ENCODE measurements at regions not wholly inside any gene's neighbourhood (a gene's known extent, or its start where the extent isn't known, plus 50 kb on each side); places are given as distances from the start of the nearest gene placed in this dataset.

- Histone ChIP-seq H3K36me3 (ENCODE audit: insufficient read depth, low read length) (no peaks in the 10 kb centered on the region), H4K20me1 (ENCODE audit: insufficient read depth, low read length) (no peaks in the 10 kb centered on the region), H3K4me1 (ENCODE audit: insufficient read depth, low read length) (no peaks in the 10 kb centered on the region), H3K4me3 (ENCODE audit: insufficient read depth, low read length) (no peak overlapping the region), H3K27ac (ENCODE audit: low read depth, low read length) (no peak overlapping the region), H3K4me2 (ENCODE audit: insufficient read depth, low read length) (no peak overlapping the region), H3K9me3 (ENCODE audit: low read depth, low read length) (peaks cover 9% of the 10 kb centered on the region), H3K27me3 (ENCODE audit: insufficient read depth, low read length) (no peaks in the 10 kb centered on the region), H3K79me2 (ENCODE audit: insufficient read depth, low read length) (no peaks in the 10 kb centered on the region), H2AFZ (ENCODE audit: low read length) (no peak overlapping the region)
- DNase-seq (ENCODE audit: insufficient read length, low spot score, missing footprints), result no peak
- no peak for TF ChIP-seq CTCF (IDR thresholded peaks at IDR 0.05; ENCODE audit: extremely low read depth, low read depth, low read length)
Measured at GRCh38 chr2:185391543-185391942, 347.1 kb upstream of the FSIP2 start.

DNA sequence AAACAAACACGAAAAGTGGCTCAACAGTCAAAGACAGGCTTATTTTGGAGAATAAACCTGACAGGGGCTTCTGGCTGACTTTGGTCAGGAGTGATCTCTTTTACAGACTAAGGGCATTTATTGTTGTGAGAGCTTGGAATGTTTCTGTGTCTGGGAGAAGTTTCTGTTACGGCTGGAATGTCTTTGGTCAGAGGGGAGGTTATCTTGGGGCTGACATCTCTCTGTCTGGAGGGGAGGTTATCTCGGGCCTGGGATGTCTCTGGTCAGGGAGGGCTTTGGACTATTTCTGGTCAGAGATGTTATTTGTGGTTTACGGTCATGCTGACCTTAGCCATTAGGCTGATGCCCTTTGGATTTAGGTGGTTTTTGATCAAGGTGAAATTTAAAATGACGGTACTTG lies 345.5 kb upstream of the FSIP2 start:
- H3K4me3 ChIP-seq (ENCODE audit: insufficient read depth, low read length), result no peak overlapping the region
- H3K27ac ChIP-seq (ENCODE audit: low read depth, low read length), result no peak overlapping the region
- no peak overlapping the region for H3K4me2 ChIP-seq (ENCODE audit: insufficient read depth, low read length)
- H3K27me3 ChIP-seq (ENCODE audit: insufficient read depth, low read length), result no peaks in the 10 kb centered on the region
- no peak for TF ChIP-seq CTCF (IDR thresholded peaks at IDR 0.05; ENCODE audit: extremely low read depth, low read depth, low read length)
- peaks cover 13% of the 10 kb centered on the region for H3K9me3 ChIP-seq (ENCODE audit: low read depth, low read length)
- no peaks in the 10 kb centered on the region for H3K4me1 ChIP-seq (ENCODE audit: insufficient read depth, low read length)
- H3K79me2 ChIP-seq (ENCODE audit: insufficient read depth, low read length), result no peaks in the 10 kb centered on the region
- no peaks in the 10 kb centered on the region for H4K20me1 ChIP-seq (ENCODE audit: insufficient read depth, low read length)
- DNase-seq (ENCODE audit: insufficient read length, low spot score, missing footprints), result no peak
- no peak overlapping the region for H2AFZ ChIP-seq (ENCODE audit: low read length)
- no peaks in the 10 kb centered on the region for H3K36me3 ChIP-seq (ENCODE audit: insufficient read depth, low read length)

- H3K9me3 ChIP-seq (ENCODE audit: low read depth, low read length), result no peaks in the 10 kb centered on the region
- DNase-seq (ENCODE audit: insufficient read length, low spot score, missing footprints), result no peak
- no peaks in the 10 kb centered on the region for H3K27me3 ChIP-seq (ENCODE audit: insufficient read depth, low read length)
- no peaks in the 10 kb centered on the region for H3K79me2 ChIP-seq (ENCODE audit: insufficient read depth, low read length)
- H3K4me1 ChIP-seq (ENCODE audit: insufficient read depth, low read length), result no peaks in the 10 kb centered on the region
- no peak overlapping the region for H2AFZ ChIP-seq (ENCODE audit: low read length)
- no peak overlapping the region for H3K27ac ChIP-seq (ENCODE audit: low read depth, low read length)
- H3K36me3 ChIP-seq (ENCODE audit: insufficient read depth, low read length), result no peaks in the 10 kb centered on the region
- H4K20me1 ChIP-seq (ENCODE audit: insufficient read depth, low read length), result no peaks in the 10 kb centered on the region
- H3K4me3 ChIP-seq (ENCODE audit: insufficient read depth, low read length), result no peak overlapping the region
- no peak overlapping the region for H3K4me2 ChIP-seq (ENCODE audit: insufficient read depth, low read length)
- no peak for TF ChIP-seq CTCF (IDR thresholded peaks at IDR 0.05; ENCODE audit: extremely low read depth, low read depth, low read length)
Measured at GRCh38 chr2:185402474-185402873, 336.1 kb upstream of the FSIP2 start.

DNA sequence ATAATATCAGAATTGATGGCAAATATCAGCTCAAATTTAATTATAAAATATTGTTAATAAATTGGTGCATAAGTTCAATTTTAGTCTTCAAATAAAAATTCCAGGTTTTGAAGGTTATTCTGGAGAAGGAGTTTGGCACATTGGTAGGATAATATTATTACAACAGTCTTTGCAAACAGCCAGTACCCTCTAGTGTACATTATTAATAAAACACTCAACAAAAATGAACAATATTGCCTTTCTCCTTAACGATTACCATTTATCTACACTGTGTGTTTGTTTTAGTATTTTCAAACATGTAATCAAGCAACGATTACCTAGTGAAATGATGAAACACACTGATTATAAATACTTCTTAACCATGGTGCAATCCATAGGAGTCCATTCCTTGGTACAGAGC lies 334.0 kb upstream of the FSIP2 start:
- Histone ChIP-seq H3K36me3 (ENCODE audit: insufficient read depth, low read length) (no peaks in the 10 kb centered on the region), H3K9me3 (ENCODE audit: low read depth, low read length) (no peaks in the 10 kb centered on the region), H3K4me2 (ENCODE audit: insufficient read depth, low read length) (no peak overlapping the region), H3K4me1 (ENCODE audit: insufficient read depth, low read length) (no peaks in the 10 kb centered on the region), H3K27ac (ENCODE audit: low read depth, low read length) (no peak overlapping the region), H2AFZ (ENCODE audit: low read length) (no peak overlapping the region), H3K79me2 (ENCODE audit: insufficient read depth, low read length) (no peaks in the 10 kb centered on the region), H3K4me3 (ENCODE audit: insufficient read depth, low read length) (no peak overlapping the region), H3K27me3 (ENCODE audit: insufficient read depth, low read length) (no peaks in the 10 kb centered on the region), H4K20me1 (ENCODE audit: insufficient read depth, low read length) (no peaks in the 10 kb centered on the region)
- no peak for TF ChIP-seq CTCF (IDR thresholded peaks at IDR 0.05; ENCODE audit: extremely low read depth, low read depth, low read length)
- no peak for DNase-seq (ENCODE audit: insufficient read length, low spot score, missing footprints)
